ENCODE measurements at regions not wholly inside any gene's neighbourhood (a gene's known extent, or its start where the extent isn't known, plus 50 kb on each side); places are given as distances from the start of the nearest gene placed in this dataset.

DNA sequence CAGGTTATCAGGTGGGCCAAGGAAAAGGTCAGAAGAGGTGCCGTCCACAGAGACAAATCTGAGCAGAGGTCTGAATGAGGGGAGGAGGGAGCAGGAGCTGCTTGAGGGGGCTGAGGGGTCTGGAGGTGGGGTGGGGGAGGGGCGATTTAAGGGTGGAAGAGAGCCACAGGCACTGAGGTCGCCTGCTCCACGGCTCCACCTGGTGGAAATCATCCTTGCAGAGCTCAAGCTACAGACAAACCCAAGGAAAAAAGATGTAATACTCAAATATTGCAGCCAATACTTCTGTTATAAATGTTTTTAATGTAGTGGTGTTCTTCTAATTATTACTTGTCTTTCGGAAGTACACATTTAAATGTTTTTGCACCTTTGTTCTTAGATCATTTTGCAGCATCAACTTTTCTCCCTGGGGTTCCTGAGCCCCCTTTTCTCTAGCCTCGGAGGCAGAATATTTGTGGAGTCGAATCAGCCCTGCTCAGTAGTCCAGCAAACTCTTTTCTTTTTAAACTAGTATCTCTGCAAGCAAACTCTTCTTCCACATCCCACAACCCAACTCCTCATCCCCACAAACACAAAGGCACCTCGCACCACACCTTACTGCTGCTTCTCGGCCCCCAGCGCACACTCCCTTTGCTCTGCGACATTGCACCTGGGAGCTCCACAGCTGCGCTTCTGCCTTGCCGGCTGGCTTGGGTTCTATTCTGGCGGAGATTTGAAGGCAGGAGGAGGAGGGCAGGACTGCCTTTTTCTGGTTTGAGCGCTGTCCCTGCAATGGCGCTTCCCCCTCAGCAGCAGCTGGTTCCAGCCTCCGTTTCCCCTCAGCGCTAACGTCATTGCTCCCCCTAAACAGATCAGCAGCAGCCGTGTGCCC lies 51.0 kb upstream of the TFAP2A start:
- in situ Hi-C loops (cut with MboI; ENCODE audit: low sequenced_read_pairs) = loop anchor here (25.0 kb wide), 1 partner anchor 596 kb away; no protein-coding TSS in a partner anchor

Measured in HL-60/S4 treated with phorbol 12-myristate 13-acetate at 8.2 ng/mL for 4 days and 3 days (cell line).